ENCODE measurements at regions not wholly inside any gene's neighbourhood (a gene's known extent, or its start where the extent isn't known, plus 50 kb on each side); places are given as distances from the start of the nearest gene placed in this dataset.

DNA sequence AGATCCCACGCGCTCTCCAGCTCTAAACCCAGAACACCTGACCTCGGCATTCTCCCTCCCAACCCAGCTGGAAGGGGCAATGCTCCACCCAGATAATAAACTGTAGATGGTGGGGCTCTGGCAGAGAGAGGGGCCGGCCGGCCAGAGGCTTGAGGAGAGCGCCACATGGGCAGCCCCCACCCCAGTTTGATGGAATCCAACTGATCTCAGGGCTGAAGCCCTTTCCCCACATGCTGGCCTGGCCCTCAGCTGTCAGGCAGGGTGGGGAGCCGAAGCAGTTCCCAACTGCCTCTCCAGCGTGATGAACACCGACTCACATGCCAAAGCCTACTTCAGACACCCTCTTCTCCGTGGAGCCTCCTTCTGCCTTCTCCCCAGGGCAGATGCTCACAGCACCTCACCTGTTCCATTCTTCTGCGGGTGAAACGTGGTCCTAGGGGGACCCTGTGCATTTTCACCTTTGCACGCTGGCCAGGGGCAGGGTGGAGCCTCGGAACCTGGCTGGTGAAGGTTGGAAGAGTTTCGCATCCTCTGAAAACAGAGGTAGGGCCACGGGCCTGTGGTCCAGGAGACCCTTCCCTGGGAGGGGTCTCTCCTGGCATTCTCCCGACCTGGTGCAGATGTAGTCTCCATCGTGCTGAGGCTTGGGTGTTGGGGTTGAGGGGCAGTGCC, 65.7 kb upstream of the ZNF469 start:
- ATAC-seq (no peak), DNase-seq (ENCODE audit: low spot score) (no peak)
- intact Hi-C loops (cut with DNase I), result no loop called here

DNA sequence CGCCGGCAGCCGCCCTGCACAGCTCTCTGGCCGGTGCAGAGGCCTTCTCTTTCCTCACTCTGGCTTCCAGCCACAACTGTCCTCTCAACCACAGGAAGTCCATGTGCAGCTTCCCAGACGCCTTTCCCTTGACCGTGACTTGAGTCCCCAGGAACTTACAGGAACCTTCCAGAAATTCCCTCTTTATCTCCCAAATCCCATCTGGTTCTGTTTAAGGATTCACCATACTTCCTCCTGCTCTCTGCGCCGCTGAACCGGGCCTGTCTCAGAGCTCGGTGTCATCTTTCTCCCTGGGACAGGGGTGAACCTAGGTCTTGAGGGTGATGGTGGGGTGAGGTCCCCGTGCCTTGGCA, 65.2 kb upstream of the ZNF469 start:
- no peak for DNase-seq (ENCODE audit: low spot score)
- peak; percentile 38 for ATAC-seq
- intact Hi-C loops (cut with DNase I), result no loop called here

DNA sequence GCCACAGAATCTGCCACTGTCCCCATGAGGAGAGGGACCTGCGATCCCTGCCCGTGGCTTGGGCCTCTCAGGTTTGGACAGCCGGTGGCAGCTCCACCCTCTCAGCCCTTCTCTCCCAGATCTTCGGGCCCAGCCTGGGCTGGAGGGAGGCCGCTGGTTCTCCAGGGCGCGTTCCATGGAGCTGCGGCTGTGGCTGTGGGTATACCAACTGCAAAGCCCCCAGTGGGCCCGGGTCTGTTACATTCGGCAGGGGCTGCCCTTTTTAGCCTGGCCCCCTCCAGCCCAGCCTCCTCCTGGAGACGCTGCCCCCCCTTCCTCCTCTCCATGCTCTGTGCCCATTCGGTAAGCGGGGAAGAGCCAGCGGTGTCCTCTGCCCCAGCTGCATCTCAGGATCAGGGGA, 64.7 kb upstream of the ZNF469 start:
- intact Hi-C loops (cut with DNase I), result no loop called here
- ATAC-seq (no peak), DNase-seq (ENCODE audit: low spot score) (no peak)

DNA sequence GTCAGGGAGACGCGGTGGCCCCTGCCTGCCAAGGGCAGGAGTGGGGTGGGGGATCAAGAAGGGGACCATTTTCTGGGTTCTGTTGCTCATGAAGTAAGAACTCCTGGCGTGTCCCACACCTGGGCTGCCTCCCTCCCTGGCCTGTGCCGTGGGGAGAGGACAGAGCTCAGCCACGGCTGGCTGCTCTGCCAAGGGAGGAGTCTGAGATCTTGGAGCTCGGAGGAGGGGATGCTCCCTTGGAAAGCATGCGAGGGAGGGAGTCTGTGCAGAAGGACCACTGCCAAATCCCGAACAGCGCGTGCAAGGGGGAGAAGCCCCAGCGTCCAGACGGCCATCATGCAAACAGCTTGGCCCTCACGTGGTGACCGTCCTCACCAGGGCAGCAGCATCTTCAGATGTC, 64.2 kb upstream of the ZNF469 start:
- no peak for ATAC-seq
- no peak for DNase-seq (ENCODE audit: low spot score)
- intact Hi-C loops (cut with DNase I), result no loop called here

DNA sequence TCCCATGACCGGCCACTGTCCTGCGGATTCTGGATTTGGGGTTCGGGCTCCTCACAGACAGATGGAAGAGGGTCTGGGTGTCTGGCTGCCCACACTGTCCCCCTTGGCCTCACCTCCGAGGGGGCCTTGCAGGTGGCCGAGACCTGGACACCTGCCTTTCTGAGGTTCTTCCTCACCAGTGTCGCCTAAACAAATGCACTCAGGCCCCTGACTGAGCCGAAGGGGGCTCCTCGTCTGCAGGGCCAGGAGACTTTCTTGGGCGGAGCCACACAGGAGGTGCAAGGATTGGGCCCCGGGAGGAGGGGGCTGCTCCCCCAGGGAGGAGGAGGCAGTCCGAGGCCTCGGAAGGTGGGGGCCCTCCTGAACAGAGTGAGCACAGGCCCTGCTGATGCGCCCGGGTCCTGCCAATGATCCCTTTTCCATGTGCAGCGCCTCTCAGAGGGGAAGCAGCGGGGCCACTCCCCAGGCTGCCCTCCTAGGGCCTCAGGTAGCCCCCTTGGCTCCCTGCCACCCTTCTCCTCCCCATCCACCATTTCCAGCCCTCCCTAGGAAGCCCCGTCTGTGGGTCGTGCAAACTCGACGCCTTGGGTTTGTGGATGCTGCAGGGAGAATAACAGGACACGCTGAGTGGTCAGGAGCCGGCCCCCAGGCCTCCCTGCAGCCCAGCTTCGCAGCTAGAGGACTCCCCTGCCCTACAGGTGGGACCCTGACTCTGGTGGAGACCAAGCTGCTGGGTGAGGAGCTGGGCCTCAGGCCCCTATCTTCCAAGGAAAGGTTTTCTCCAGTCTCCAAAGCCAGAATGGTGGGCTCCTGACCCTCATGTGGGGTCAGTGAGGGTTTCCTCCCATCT, 63.4 kb upstream of the ZNF469 start:
- DNase-seq (ENCODE audit: low spot score), result no peak

DNA sequence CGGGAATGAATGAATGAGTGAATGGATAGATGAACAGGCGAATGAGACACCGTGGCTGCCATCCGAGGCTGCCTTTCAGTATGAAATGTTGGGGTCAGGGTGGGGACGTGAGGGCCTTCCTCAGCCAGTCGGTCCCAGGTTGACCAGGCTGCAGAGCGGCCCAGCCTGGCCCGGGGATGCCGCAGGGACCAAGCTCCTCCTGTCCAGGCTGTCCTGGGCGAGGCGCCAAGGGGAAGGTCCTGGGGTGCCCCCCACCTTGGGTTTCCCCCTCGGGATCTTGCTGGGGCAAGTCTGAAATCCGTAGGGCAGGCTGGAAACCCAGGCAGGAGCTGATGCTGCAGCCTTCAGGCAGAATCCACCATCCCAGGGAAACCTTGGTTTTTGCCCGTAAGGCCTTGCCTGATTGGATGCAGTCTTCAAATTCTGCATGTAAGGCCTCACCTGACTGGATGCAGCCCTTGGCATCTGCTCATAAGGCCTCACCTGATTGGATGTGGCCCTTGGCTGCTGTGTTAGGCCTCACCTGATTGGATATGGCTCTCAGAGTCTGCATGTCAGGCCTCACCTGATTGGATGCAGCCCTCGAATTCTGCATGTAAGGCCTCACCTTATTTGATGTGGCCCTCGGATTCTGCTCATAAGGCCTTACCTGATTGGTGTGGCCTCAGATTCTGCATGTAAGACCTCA, 61.7 kb upstream of the ZNF469 start:
- intact Hi-C loops (cut with DNase I), result no loop called here
- DNase-seq (ENCODE audit: low spot score) (no peak), ATAC-seq (no peak)

More for the DNA sequence above, 63.4 kb upstream of the ZNF469 start:
- intact Hi-C loops (cut with DNase I), result no loop called here
- no peak for ATAC-seq

DNA sequence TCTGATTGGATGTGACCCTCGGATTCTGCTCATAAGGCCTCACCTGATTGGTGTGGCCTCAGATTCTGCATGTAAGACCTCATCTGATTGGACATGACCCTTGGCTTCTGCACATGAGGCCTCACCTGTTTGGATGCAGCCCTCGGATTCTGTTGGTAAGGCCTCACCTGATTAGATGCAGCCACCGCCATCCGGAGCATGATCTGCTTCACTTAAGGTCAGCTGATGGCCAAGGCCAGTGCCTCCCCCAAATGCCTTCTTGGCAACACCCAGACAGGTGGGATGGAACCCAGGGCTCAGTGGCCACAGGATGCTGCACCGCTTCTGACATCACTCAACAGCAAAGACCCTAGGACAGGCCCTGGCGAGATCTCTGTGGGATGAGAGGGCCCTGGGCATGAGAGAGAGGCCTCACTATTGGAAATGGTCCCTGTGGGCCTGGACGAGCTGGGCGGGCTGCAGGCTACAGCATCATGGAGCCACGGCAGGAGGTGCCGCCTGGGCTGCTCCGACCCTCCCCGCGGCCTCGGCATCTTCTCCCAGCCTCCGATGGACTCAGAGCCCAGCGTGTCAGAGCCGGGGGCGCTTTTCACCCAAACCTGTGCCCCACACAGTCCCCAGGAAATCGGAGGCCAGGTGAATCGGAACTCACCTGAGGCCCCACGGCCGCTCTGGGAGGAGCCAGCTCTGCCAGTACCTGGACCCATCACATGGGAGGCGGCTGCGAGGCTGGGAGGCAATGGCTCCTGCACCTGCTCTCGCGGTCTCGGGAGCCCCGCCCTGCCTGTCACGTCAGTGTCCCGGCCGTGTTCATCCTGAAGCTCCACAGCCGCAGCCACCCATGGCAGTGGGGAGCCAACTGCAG, 60.9 kb upstream of the ZNF469 start:
- ATAC-seq (no peak), DNase-seq (ENCODE audit: low spot score) (no peak)
- intact Hi-C loops (cut with DNase I), result no loop called here

DNA sequence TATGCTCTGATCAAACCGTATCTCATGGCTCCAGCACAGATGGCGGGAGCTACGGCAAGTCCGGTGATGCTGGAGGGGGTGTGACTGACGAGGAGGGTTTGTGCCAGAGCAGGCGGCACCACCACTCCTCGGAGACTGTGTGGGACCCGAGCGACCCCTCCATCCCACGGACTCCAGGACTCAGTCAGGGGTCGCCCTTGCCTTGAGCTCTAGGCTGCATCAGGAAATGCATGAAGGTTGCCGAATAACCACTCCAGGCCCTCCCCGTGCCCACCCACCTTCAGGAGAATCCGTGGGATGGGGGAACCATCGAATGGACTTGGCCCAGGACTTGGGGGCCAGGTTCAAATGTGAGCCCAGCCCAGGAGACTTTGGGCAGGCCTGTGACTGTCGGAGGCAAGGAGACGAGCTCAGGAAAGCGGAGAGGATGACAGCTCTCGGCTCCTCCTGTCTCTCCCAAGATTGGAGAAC, 60.2 kb upstream of the ZNF469 start:
- ATAC-seq (no peak), DNase-seq (ENCODE audit: low spot score) (no peak)
- intact Hi-C loops (cut with DNase I), result no loop called here

DNA sequence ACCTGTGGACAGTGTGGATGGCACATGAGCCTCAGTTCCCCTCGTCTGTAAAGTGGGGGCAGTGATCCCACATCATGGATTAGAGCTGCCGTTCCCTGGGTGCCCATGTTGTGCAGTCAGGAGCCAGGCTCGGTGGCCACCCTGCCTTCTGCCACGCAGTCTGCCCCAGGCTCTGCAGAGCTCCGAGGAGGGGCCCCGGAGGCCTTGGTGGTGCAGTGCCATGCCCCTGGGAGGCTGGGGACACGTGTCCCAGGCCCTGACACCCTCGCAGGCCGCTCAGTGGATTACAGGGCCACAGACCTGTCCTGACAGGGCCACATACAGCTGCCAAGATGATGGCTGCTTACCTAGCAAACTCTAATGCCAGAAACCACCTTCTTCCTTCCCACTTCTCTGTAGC, 59.7 kb upstream of the ZNF469 start:
- intact Hi-C loops (cut with DNase I), result no loop called here
- ATAC-seq (no peak), DNase-seq (ENCODE audit: low spot score) (no peak)

DNA sequence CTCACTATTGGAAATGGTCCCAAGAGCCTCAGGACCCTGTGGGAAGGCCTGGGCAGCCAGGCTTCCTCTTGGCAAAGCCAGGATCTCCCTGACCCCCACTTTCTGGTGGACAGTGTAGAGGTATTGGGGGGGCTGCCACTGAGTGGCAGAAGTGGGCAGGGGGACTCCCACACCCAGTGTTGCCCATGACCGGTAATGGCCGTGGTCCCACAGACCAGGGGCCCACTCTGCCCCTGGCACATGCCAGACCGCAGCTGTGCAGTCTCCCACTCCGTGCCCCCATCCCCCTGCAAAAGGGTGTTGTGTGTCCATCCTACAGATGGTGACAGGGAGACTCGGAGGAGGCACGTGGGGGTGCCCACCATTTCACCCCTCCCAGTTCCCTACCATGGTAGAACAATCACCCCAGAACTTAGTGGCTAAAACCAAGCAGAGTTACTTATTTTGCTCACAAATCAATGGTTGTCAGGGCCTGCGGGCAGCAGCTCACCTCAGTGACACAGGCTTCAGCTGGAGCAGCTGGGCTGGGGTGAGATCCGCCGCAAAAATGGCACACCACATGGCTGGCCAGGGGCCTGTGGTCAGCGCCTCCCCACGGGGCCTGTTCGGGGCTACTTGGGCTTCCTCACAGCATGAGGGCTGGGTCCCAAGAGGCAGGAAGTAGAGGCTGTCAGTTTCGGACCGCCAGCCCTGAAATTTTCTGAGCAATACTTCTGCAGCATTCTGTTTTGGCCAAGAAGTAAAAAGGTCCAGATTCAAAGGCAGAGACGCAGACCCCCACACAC, 59.0 kb upstream of the ZNF469 start:
- intact Hi-C loops (cut with DNase I), result no loop called here
- DNase-seq (ENCODE audit: low spot score) (no peak), ATAC-seq (no peak)

DNA sequence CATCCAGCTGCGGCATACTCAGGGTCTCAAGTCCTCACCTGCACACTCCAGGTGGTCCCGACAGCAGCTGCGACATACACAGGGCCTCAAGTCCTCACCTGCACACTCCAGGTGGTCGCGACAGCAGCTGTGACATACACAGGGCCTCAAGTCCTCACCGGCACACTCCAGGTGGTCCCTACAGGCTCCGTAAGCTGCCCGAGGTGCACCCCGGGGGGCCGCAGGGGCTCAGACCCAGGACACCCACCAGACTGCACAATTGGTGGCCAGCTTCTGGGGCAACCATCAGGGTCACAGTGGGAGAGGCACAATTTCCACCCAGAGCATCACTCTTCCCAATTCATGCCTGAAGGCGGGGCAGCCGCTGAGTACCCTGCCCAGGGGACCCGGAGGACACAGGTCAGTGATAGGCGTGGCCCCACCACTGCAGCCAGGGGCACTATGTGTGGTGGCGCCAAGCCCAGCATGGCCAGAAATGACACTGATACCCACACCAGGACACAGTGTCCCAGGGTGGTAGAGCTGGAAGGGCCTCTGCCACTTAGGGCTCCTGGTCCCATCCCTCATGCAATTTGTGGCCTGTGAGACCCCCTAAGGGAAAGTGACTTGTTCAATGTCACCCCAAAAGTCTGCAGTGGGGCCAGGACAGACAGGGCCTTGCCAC, 57.5 kb upstream of the ZNF469 start:
- DNase-seq (ENCODE audit: low spot score) (no peak), ATAC-seq (no peak)
- intact Hi-C loops (cut with DNase I), result no loop called here

DNA sequence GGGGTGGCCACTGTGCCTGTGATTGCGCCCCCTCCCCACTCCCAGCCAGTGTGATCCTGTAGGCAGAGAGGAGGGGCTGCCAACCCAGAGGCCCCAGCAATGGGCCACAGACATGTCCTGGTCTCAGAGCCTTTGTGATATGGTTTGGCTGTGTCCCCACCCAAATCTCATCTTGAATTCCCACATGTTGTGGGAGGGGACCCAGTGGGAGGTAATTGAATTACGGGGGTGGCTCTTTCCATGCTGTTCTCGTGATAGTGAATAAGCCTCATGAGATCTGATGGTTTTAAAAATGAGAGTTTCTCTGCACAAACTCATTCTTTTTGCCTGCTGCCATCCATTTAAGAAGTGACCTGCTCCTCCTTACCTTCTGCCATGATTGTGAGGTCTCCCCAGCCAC, 56.8 kb upstream of the ZNF469 start:
- DNase-seq (ENCODE audit: low spot score) (no peak), ATAC-seq (no peak)
- intact Hi-C loops (cut with DNase I), result no loop called here

DNA sequence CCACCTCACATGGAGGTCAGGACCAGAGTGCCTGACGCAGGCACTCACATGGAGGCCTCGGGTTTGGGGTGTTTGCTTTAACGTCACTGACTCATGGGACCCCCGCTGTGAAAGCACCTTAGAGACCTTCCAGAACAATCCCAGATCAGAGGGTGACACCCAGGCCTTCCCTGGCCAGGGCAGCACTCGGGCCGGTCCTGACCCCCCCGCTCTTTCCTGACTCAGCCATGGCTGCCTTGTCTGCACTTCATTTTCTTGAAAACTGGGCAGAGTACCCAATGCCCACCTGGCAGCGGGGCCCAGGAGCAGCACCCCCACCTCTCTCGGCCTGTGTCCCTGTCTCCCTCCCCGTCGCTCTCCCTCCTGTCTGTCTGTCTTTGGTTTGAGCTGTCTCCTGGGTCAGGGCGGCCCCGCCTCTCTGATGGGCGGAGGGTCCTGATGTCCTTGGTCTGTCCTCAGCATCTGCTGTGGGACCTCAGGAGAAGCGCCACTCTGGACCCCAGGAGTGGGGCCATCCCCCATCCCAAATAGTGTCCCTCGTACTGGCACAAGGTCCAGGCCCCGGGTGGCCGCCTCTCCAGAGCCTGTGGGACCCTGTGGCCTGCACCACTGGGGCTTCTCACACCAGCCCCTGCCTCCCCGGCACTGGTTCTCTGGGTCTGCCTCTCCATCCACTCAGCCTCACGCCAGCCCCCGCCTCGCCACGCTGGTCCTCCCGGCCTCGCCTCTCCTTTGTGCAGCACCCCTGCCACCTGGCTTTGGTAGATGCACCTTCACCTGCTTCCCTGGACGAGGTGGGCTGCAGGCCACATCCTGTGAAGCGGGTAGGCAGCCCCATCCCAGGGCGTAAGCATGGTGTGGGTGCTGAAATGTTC, 55.9 kb upstream of the ZNF469 start:
- ATAC-seq (no peak), DNase-seq (ENCODE audit: low spot score) (no peak)
- intact Hi-C loops (cut with DNase I), result no loop called here

DNA sequence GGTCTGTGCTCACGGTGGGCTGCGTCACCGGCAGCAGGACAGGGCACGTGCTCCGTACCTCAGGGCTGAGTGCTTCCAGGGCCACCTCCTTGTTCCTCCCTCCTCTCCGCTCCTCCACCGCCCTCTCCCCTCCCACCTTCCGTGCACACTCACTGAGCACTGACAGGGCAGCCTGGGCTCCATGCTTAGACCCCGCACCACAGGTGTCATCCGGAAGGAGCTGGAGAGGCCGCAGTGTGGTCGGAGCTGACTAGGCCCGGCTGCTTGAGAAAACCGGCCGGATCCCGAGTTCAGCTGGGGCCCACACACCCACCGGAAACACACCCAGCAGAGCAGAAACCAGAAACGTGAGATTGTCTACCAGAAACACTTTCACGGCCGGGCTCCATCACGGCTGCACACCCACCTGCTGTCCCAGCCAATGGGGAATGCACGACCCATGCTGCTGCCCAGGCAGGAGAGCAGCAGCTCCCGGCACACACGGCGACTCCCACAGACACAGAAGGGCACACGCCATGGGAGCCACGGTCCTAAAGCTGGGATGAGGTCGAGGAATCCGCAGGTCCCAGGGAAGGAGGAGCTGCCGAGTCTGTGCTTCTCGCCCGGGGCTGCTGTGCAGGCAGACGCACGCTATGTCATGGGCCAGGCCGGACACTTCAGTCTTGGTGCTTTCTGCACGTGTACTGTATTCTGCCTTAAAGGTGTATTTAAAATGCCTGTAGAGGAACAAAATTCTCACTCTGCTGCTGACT, 55.0 kb upstream of the ZNF469 start:
- ATAC-seq (no peak), DNase-seq (ENCODE audit: low spot score) (no peak)
- intact Hi-C loops (cut with DNase I), result no loop called here

DNA sequence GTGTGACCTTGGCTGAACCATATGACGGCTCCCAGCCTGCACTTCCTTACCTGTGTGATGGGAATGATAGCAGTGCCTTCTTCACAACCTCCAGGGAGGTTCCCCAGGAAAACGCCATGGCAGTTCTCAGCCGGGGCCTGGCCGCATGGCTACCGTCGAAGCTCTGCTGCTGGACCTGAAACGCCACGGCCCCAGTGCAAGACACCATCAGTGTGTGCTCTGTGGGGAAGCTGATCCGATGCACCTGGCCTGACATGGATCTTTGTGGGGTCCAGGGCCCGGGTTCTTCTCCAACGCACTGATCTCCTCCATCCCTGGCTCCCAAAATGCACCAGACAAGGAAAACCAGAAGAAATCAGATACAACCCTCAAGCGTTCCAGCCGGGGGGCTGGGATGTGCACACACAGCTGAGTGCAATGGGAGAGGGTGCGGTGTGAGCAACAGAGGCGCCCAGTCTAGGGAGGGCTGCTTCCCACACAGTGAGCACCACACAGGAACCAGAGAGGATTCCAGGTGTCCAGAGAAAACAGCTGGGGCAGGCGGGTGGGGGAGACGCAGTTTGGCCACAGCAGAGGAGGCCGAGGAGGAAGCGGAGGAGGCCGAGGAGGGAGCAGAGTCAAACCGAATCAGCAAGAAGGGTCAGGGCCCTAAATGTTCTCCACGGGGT, 54.3 kb upstream of the ZNF469 start:
- no peak for ATAC-seq

More for the DNA sequence above, 54.3 kb upstream of the ZNF469 start:
- intact Hi-C loops (cut with DNase I), result no loop called here
- no peak for DNase-seq (ENCODE audit: low spot score)

All from sciatic nerve (tissue), 2 donors.